Urinary bladder (tissue), 3 donors: ENCODE measurements at regions not wholly inside any gene's neighbourhood (a gene's known extent, or its start where the extent isn't known, plus 50 kb on each side); places are given as distances from the start of the nearest gene placed in this dataset.

Experiments used
- DNase-seq: peaks from one replicate; pipeline ENCODE4 v3.0.0-alpha.2; 2015; ENCODE audit errors: extremely low spot score
- H3K27ac ChIP-seq: one replicate; pipeline ENCODE4 v1.5.1; 2013; ENCODE audit warnings: low read depth, mild to moderate bottlenecking, moderate library complexity
- H3K36me3 ChIP-seq: one replicate; pipeline ENCODE4 v1.6.1; 2013; ENCODE audit warnings: mild to moderate bottlenecking, moderate library complexity; ENCODE audit not compliant: insufficient read depth
- H3K4me1 ChIP-seq: one replicate; pipeline ENCODE4 v1.6.1; 2013; ENCODE audit warnings: mild to moderate bottlenecking, moderate library complexity; ENCODE audit not compliant: insufficient read depth
- H3K4me3 ChIP-seq: one replicate; pipeline ENCODE4 v1.5.1; 2013; ENCODE audit warnings: low read depth, low read length
- WGBS: extraction: QIAGEN DNeasy Blood & Tissue Kit; methylation state at CpG from one replicate; pipeline ENCODE4 v1.1.7; 2013; 5-methylcytosine and 5-hydroxymethylcytosine counted together
- donor health status: healthy with polysubstance abuse.
- donor health status: healthy.

DNA sequence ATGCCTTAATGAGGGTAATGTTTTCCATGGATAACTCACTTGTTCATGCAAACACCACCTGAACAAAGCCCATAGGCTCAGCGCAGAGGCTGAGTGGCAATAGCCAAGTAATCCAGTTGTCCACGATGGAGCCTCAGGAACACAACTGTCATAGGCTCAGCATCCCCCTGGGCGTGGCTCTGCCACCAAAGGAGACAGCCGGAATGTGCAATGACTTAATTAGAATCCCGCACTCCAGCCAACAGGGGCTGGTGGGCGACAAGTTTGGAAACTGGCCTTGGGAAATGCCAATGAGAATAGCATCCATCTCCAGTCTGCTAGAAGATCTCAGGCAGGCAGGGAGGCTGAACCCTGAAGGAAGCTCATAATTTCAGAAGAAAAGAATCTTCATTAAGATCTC, 411.7 kb upstream of the NRP1 start:
- Histone ChIP-seq H3K4me3 (no peak overlapping the region), H3K27ac (no peak overlapping the region), H3K36me3 (no peaks in the 10 kb centered on the region), H3K4me1 (no peaks in the 10 kb centered on the region)
- 96% methylated on average over 6 of the region's 6 CpGs for WGBS
- no peak for DNase-seq

DNA sequence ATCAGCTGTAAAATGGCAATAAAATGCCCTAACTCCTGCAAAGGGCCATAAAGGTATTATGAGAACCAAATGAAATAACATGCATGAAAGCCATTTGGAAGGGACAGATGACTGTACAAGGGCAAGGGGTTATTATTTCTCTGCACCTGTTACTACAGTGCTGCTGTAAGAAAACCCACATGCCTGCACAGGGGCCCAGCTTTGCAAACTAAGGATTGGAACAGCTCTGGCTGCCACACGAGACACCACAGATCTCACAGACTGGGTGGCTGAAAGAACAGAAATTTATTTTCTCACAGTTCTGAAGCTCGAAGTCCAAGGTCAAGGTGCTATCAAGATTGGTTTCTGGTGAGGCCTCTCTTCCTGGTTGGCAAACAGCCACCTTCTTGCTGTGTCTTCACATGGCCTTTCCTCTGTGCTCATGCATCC, 409.0 kb upstream of the NRP1 start:
- Histone ChIP-seq H3K4me1 (no peaks in the 10 kb centered on the region), H3K4me3 (no peak overlapping the region), H3K36me3 (no peaks in the 10 kb centered on the region), H3K27ac (no peak overlapping the region)
- 89% methylated on average over 2 of the region's 2 CpGs for WGBS
- no peak for DNase-seq

DNA sequence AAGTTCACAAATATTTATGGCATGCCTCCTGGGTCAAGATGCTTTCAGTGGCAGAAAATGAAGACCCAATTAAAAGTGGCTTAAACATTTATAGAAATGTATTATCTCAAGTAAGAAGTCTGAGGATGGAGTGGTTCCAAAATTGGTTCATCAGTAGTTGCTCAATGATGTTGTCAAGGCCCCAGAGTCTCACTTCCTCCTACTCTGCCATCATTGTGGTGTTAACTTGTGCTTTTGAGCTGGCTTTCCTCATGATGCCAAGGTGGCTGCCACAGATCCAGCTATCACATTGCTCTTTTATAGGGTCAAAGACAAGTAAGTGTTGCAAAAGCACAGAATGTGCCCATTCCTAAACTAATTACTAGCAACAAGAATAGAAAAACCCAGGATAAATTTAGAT, 404.6 kb upstream of the NRP1 start:
- no peaks in the 10 kb centered on the region for H3K36me3 ChIP-seq
- H3K4me1 ChIP-seq: no peaks in the 10 kb centered on the region
- H3K4me3 ChIP-seq: no peak overlapping the region
- DNase-seq: no peak
- H3K27ac ChIP-seq: no peak overlapping the region

DNA sequence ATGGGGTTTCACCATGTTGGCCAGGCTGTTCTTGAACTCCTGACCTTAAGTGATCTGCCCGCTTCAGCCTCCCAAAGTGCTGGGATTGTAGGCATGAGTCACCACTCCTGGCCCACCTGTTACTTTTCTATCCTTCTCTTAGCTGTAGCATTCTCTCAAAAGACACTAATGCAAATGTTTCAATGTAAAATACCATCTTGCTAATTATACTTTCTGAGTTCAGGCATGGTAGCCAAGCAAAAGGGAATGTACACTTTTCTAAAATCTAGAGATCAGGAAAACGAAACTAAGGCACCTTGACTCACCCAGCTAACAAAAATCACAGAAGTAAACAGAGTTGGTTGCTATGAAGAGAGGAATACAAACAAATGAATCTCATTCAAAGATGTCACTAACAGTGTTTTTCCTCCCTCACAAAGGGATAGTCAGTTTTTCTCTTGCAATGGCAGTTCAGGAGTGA, 401.0 kb upstream of the NRP1 start:
- Histone ChIP-seq H3K36me3 (no peaks in the 10 kb centered on the region), H3K4me3 (no peak overlapping the region), H3K4me1 (no peaks in the 10 kb centered on the region), H3K27ac (no peak overlapping the region)
- WGBS: 65% methylated on average over 2 of the region's 2 CpGs
- no peak for DNase-seq

DNA sequence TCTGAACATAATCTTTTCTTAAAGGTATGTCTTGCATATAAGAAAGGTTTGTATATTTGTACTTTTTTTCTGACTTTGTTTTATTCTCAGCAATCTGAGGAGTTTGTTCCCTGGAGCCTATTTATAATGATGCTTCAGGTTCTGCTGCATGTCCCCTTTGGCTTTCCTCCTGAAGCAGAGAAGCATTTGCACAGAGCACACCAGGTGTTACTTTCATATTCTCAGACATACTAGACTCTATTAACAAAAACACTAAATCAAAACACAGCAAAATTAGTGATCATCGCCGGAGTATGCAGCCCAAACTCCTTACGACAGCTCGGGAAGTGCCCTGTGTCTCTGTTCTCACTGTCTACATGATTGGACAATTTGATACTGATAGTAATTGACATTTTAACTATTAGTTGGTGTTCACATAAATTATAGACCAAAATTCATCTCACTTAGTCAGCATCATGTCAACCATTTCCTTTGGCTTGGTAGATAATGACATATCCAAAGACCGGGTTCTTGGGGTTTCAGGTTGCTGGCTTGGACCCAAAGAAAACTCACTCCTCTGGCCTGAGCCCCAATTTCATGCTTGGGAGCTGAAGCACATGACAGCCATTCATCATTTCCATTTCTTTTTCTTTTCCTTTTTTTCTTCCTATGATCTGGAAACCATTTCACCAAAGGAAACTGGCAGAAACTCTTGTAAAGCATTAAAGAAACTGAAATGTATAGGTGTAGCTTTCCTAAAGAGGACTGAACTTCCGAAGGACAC, 400.1 kb upstream of the NRP1 start:
- 91% methylated on average over 6 of the region's 6 CpGs for WGBS
- H3K4me1 ChIP-seq: no peaks in the 10 kb centered on the region
- DNase-seq: no peak
- H3K4me3 ChIP-seq: no peak overlapping the region
- H3K36me3 ChIP-seq: no peaks in the 10 kb centered on the region
- no peak overlapping the region for H3K27ac ChIP-seq

DNA sequence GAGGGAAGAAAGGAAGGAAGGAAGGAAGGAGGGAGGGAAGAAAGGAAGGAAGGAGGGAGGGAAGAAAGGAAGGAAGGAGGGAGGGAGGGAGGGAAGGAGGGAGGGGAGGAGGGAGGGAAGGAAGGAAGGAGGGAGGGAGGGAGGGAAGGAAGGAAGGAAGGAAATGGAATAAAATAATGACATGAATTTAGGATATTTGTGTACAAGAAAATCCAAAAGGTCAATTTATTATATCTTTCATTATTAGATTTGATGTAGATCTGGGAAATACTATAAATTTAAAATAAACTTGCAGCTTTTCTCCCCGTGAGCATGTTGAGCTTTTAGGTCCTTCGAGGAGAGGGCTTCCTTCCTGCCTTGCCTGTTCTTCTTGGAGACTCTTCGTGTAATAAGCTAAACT, 398.6 kb upstream of the NRP1 start:
- no peaks in the 10 kb centered on the region for H3K4me1 ChIP-seq
- no peak for DNase-seq
- no peak overlapping the region for H3K27ac ChIP-seq
- H3K36me3 ChIP-seq: no peaks in the 10 kb centered on the region
- H3K4me3 ChIP-seq: no peak overlapping the region
- WGBS: 93% methylated on average over 3 of the region's 3 CpGs

DNA sequence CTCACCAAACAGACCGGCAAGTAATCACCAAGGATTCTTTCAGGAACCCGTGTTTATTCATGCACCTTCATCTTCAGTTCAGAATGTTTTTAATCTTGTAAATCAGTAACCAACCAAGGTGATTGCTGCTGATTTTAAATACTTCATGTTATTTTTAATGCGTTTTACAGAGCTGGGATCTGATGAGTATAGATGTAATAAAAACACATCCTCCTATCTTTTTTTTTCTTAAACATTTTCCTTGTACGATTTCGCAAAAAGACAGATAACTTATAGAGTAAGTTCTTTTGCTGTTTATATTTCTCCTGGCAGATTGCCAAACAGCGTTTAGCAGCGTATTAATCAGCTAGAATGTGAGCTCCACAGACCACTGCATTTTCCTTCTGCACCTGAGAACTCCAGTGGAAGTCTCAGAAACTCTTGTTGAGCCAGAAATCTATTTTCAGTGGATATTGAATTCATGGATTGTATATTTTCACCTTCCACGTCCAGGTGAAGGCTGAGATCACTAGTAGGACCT, 397.8 kb upstream of the NRP1 start:
- no peaks in the 10 kb centered on the region for H3K4me1 ChIP-seq
- 34% methylated on average over 8 of the region's 8 CpGs for WGBS
- H3K27ac ChIP-seq: no peak overlapping the region
- DNase-seq: peak; percentile 53
- no peaks in the 10 kb centered on the region for H3K36me3 ChIP-seq
- no peak overlapping the region for H3K4me3 ChIP-seq

DNA sequence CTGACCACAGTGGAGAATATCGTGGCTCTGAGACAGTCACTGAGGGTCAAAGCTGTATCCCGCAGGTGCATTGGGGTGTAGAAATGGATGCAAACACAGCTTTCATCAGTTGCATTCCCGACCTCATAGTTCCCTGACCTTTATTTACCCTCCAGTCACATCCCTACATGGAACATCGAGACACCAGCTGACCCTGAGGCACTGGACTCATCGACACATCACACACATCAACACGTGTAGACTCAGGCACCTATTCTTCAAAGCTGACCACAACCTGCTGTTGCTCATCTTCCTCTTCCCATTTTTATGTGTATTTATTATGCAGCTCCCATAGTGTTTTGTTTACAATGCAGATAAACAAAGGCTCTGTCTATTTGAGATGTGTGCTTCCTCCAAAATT, 396.9 kb upstream of the NRP1 start:
- Histone ChIP-seq H3K27ac (no peak overlapping the region), H3K4me3 (no peak overlapping the region), H3K36me3 (no peaks in the 10 kb centered on the region), H3K4me1 (no peaks in the 10 kb centered on the region)
- WGBS: 77% methylated on average over 6 of the region's 6 CpGs
- DNase-seq: no peak

DNA sequence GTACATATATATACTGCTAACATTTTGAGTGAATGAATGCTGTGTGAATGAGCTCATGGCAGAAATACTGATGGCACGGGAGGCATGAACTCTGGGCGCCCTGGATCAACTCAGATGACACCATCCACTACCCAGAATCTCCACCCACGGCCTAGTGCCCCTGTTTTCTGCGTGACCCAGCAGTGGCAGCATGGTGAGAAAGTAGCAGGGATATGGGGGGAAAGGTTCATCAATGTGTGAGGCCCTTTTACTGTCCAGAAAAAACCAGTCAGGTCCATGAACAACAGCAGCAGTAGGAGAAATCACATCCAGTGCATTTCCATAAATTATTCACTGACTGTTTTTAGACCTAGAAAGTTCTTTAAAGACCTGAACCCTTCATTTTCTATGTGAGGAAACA, 391.0 kb upstream of the NRP1 start:
- H3K4me3 ChIP-seq: no peak overlapping the region
- 77% methylated on average over 4 of the region's 4 CpGs for WGBS
- H3K36me3 ChIP-seq: no peaks in the 10 kb centered on the region
- H3K27ac ChIP-seq: no peak overlapping the region
- H3K4me1 ChIP-seq: no peaks in the 10 kb centered on the region
- no peak for DNase-seq

DNA sequence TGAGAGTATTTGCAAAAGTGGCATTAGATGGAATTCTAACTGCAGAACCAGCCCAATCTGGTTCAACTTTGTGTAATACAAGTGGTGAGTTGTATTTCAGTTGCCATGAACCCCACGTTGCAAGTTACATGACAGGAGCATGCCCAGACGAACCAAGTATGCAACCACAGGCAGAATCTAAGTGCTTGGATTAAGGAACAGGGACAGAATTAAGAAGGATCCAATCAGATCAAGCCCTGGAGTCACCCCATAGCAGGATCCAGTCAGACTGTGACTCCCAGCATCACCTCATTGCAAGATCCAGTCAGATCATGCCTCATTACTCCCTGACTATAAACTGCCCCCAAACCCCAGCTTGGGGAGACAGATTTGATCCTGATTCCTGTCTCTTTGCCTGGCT, 388.7 kb upstream of the NRP1 start:
- H3K4me1 ChIP-seq: no peaks in the 10 kb centered on the region
- DNase-seq: no peak
- H3K4me3 ChIP-seq: no peak overlapping the region
- H3K27ac ChIP-seq: no peak overlapping the region
- no peaks in the 10 kb centered on the region for H3K36me3 ChIP-seq
- WGBS: 76% methylated on average over 2 of the region's 2 CpGs

DNA sequence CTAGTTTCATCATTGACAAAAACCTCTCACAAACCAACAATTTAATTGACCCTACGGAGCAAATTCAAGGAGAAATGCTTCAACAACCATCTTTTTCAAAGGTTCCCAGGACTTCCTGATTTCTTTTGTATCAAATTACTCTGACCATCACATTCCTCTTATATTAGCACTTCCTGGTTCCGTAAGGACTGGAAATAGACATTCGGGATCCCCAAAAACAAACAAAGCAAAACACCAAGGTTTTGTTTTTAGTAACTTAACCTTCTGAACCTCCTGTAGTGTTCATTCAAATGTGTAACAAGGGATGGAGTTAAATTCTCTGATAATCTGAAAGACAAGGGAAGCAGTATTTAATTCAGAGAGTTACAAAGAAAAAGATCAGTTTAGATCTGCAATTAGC, 387.6 kb upstream of the NRP1 start:
- H3K36me3 ChIP-seq: no peaks in the 10 kb centered on the region
- no peak overlapping the region for H3K27ac ChIP-seq
- no peaks in the 10 kb centered on the region for H3K4me1 ChIP-seq
- no peak overlapping the region for H3K4me3 ChIP-seq
- 48% methylated on average over 3 of the region's 3 CpGs for WGBS
- DNase-seq: no peak

DNA sequence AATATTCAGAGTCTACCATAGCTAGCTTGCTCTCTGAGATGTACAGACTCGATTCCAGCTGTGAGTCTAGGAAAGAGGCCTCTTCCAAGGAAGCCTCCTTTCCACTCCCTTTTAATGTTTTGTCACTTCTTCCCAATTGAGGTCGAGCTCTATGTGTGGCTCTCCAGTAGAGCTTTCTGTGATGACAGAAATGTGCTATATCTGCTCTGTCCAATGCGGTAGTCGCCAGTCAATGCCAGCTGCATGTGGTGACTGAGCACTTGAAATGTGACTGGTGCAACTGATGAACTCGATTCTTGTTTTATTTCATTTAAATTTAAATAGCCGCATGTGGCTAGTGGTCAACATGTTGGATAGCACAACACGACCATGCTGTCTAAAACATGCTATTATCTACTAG, 387.0 kb upstream of the NRP1 start:
- no peak for DNase-seq
- no peak overlapping the region for H3K4me3 ChIP-seq
- WGBS: 91% methylated on average over 7 of the region's 7 CpGs
- H3K36me3 ChIP-seq: no peaks in the 10 kb centered on the region
- no peak overlapping the region for H3K27ac ChIP-seq
- H3K4me1 ChIP-seq: no peaks in the 10 kb centered on the region

DNA sequence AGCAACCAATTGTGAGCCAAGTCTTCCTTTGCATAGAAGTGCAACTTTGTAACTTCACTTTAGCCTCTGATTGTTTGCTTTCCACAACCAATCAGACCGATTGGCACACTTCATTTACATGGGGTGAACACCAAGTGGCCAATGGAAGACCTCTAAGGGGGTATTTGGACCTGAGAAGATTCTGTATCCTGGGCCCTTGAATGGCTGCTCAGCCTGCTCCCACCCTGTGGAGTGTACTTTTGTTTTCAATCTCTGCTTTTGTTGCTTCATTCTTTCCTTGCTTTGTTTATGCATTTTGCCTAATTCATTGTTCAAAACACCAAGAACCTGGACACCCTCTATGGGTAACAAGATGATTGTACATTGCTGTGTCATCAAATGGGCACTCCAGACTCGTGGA, 385.7 kb upstream of the NRP1 start:
- DNase-seq: no peak
- no peaks in the 10 kb centered on the region for H3K36me3 ChIP-seq
- 93% methylated on average over 2 of the region's 2 CpGs for WGBS
- H3K4me3 ChIP-seq: no peak overlapping the region
- no peaks in the 10 kb centered on the region for H3K4me1 ChIP-seq
- no peak overlapping the region for H3K27ac ChIP-seq

DNA sequence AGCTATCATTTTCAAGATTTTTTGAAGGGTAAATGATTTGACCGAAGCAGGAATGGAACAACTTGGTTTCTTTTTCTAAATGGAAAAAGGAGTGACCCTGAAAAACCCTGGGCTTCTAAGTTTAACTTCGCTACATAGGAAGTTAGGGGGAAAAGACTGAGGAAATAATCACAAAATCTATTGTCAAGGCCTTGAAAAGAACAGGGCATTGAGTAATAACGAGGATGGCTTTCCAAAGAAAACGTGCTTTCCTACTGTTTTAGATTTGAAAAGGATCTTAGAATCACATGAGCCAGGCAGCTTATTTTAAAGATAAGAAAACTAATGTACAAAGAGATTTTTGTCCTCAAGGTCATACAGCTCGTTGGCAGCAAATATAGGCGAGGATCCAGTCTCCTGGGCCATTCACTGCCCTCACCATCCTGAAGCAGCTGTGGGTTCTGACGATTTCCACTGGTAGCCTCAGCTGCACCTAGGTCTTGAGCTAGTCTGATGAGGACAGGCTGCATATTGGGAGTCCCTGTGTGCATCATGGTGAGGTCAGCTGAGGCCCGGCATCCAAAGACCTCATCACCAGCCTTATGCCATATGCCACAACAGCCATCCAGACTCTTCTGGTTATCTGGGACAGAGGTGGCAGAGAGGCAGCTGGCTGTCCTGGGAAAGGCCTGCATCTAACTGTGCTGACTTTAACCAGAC, 384.7 kb upstream of the NRP1 start:
- Histone ChIP-seq H3K27ac (no peak overlapping the region), H3K4me3 (no peak overlapping the region), H3K4me1 (no peaks in the 10 kb centered on the region), H3K36me3 (no peaks in the 10 kb centered on the region)
- no peak for DNase-seq
- 84% methylated on average over 8 of the region's 8 CpGs for WGBS
